GM21381 (cell line): ENCODE measurements at regions not wholly inside any gene's neighbourhood (a gene's known extent, or its start where the extent isn't known, plus 50 kb on each side); places are given as distances from the start of the nearest gene placed in this dataset.
"Not testable (repeated sequence)": the region's sequence is repeated elsewhere in the genome, so short reads cannot be mapped to it uniquely, and the experiment has no call there.

ENCODE experiments used
- ATAC-seq: cut with Tn5 transposase; IDR thresholded peaks from one replicate; pipeline ENCODE4 v1.9.1; 2021; ENCODE audit warnings: mild to moderate bottlenecking, moderate library complexity; ENCODE audit not compliant: unreplicated experiment

DNA sequence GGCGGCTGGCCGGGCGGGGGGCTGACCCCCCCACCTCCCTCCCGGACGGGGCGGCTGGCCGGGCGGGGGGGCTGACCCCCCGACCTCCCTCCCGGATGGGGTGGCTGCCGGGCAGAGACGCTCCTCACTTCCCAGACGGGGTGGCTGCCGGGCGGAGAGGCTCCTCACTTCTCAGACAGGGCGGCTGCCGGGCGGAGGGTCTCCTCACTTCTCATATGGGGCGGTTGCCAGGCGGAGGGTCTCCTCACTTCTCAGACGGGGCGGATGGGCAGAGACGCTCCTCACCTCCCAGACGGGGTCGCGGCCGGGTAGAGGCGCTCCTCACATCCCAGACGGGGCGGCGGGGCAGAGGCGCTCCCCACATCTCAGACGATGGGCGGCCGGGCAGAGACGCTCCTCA, 1025.2 kb upstream of the SEMA6A start:
- ATAC-seq, result not testable (repeated sequence)

- ATAC-seq, result no peak
These were observed 1019.5 kb upstream of the SEMA6A start for GRCh38 chr5:117594166-117594565.

DNA sequence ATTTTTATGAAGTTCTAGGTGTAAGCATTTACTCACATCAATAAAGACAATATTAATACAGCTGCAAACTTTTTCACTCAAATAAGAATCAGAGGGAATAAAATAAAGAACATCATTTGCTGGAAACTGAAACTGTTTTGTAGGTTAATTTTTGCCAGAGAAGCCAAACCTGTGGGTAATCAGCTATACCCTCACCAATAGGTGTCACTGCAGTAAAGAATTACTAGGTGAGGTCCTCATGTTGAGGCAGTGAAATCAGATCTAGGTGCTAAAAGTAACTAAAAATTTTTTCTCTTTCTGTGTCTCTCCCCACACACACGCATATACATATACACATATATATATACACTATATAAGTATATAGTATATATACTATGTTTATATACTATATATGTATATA, 1016.3 kb upstream of the SEMA6A start:
- no peak for ATAC-seq

DNA sequence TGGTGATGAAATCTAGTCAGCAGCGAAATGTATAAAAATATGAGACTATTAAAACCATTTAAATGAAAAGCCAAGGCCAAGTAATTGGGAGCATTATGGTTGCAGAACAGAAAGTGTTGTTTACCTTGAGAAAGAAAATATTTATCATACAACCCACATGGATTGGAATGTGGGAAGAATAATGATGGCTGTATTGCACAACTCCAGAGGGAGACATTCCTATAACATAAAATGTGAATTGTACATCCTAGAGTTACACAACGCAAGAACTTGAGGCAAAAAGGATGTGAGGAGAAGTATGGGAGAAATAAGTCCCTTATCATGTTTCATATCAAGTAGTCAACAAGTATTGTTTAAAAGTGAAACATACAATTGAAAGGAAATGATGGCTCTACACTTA, 1014.0 kb upstream of the SEMA6A start:
- no peak for ATAC-seq

DNA sequence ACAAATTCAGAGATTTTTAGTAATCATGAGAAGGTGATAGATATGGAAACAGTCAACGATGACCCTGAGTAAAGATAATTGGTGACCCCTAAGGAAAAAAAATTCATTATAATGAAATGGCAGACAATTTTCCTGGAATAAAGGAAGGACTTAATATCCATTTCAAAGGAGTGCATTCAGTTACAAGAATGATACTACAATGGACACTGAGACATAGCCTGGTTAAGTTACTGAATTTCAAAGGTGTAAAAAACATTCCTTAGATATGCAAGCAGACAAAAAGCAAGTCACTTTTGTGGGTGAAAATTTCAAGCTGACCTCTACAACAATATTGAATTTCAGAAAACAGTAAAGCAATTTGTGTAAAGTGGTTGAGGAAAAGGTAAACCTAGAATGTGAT, 1012.5 kb upstream of the SEMA6A start:
- ATAC-seq, result no peak

- ATAC-seq, result no peak
These were observed 994.0 kb upstream of the SEMA6A start for GRCh38 chr5:117568622-117569021.

- no peak for ATAC-seq
These were observed 993.5 kb upstream of the SEMA6A start for GRCh38 chr5:117568126-117568525.

DNA sequence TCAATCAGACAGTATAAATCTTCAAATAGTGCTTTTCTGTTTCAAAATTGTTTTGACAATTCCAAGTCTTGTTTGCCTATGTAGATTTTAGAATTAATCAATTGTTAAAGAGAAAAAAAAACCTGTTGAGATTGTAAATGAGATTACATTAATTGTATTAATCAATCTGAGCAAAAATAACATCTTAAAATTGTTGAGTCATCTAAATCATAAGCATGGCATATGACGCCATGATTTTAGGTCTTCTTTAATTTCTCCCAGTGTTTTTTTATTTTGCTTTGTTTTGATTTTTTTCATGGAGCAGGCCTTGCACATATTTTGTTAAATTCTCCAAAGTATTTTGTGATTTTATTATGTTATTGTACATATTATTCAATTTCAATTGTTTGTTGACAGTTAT, 988.0 kb upstream of the SEMA6A start:
- no peak for ATAC-seq

- ATAC-seq, result no peak
These were observed 986.9 kb upstream of the SEMA6A start for GRCh38 chr5:117561531-117561930.

- no peak for ATAC-seq
These were observed 984.6 kb upstream of the SEMA6A start for GRCh38 chr5:117559005-117559844.

GRCh38 chr5:117551236-117551635, 976.6 kb upstream of the SEMA6A start:
- no peak for ATAC-seq

- ATAC-seq, result no peak
These were observed 972.6 kb upstream of the SEMA6A start for GRCh38 chr5:117547192-117547591.

GRCh38 chr5:117539692-117540091, 965.1 kb upstream of the SEMA6A start:
- ATAC-seq, result no peak

DNA sequence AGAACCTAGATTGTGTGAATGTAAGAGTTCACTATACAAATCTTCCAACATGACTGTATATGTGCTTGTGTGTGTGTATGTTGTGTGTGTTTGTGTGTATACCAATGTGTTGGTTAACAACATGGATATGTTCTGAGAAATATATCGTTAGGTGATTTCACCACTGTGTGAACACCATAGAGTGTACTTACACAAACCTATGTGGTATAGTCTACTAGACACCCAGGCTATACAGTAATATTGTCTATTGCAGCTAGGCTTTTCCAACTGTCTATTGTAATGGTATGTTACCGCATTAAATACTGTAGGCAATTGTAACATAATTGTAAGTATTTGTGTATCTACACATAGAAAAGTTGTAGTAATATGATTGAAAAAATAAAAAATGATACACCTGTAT, 959.2 kb upstream of the SEMA6A start:
- ATAC-seq, result no peak

GRCh38 chr5:117533051-117533670, 958.5 kb upstream of the SEMA6A start:
- ATAC-seq, result not testable (repeated sequence)

- no peak for ATAC-seq
These were observed 945.4 kb upstream of the SEMA6A start for GRCh38 chr5:117519957-117520500.

GRCh38 chr5:117504305-117504704, 929.7 kb upstream of the SEMA6A start:
- ATAC-seq, result no peak

DNA sequence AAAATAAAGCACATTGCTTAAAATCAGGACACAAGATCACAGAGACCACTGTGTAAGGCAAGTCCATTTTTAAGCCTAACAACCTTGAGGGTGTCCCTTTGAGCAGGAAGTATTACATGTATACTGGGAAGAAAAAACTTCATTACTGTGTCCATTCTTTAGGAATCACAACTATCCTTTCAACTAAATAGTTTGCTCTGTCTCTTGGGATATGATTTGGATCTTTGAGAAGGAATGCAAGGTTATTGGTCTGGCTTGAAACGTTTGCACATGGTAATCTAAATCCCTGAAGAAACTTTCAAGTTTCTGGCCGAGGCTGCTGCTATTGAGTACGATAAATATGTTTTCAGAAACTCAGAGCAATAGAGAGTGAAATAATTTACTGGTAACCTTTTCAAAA, 923.0 kb upstream of the SEMA6A start:
- no peak for ATAC-seq

DNA sequence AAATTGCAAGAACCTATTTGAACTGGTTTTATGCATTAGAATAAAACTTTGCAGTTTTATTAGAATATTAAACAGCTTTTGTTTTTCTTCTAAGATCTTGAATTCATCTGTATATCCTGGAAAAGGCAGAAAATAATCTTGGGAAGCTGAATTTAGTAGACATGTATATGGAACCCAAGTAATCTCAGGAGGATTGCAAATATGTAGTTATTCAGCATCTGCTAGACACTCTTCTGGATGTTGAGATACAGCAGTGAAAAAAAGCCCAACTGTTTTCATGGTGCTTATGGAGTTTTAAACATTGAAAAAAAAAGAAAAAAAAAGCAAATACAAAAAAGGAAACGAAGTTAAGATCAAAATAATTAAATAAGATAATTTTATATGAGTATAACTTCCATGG, 922.2 kb upstream of the SEMA6A start:
- ATAC-seq, result no peak

DNA sequence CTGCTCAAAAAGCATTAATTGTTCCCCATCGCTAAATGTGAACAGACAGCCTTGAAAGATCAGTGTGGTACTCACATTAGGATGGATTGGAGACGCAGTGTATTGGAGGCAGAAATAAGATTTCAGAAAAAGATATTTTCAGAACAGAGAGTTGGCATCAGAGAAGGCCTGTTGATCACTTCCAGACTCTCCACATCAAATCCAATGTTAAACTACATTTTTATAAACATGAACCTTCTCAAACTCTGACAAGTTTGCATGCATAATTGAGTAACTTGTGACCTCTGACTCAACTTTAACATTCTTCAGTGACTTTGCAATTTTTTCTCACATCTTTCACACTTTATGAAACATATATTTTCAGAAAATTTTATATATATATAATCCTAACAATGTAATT, 919.6 kb upstream of the SEMA6A start:
- no peak for ATAC-seq

GRCh38 chr5:117488976-117489500, 914.4 kb upstream of the SEMA6A start:
- ATAC-seq, result no peak

- no peak for ATAC-seq
These were observed 912.9 kb upstream of the SEMA6A start for GRCh38 chr5:117487556-117487955.
